ENCODE measurements at regions not wholly inside any gene's neighbourhood (a gene's known extent, or its start where the extent isn't known, plus 50 kb on each side); places are given as distances from the start of the nearest gene placed in this dataset.
A peak's percentile ranks its signal among the peaks of the same experiment; 100 is the strongest.

GRCh38 chr2:78281164-78281563 is 744.3 kb upstream of the REG3G start:
- no peak for DNase-seq (ENCODE audit: low spot score)

DNA sequence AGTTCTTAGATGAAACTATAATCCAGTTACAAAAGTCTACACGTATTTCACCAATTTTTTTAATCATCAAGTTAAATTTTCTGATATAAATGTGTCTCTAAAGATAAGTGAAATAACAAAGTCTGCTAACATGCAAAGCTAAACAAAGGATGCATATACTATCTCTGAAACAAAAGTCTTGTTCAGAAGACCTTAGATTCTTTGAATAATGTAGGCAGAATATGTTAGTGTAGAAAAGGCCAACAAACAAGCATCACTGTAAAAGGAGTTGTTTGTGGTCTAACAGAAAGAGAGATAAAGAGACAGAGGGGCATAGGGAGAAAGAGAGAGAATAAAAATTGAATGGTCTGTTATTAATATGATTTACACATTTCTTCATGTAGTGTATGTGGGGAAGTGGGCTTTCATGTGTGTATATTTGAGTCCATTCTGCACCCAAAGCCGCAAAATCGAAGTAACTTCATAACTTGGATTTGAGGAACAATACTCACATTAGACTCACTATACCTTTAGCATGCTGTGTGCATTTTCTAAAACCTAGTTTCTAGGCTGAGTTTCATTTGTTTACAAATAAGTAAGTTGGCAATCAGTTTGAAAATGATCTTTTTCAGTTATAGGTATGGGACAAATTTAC is 734.8 kb upstream of the REG3G start:
- no peak for DNase-seq (ENCODE audit: low spot score)

DNA sequence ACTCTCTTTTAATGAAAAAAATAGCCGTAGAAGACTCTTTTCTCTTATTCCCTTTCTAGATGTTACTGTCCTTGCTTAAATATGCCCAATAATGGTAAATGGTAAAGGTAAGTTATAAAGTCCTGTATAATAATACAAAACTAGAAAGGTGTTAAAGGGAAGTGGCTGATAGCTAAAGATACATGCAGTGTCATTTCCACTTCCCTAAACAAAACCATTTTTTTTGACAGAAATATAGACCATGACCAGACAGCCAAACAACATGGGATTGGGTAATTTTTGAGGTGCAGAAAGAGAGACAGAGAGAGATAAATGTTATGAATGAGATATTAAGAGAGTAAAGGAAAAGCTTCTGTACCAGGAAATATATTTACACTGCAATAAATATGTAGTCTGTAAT is 731.7 kb upstream of the REG3G start:
- no peak for DNase-seq (ENCODE audit: low spot score)

DNA sequence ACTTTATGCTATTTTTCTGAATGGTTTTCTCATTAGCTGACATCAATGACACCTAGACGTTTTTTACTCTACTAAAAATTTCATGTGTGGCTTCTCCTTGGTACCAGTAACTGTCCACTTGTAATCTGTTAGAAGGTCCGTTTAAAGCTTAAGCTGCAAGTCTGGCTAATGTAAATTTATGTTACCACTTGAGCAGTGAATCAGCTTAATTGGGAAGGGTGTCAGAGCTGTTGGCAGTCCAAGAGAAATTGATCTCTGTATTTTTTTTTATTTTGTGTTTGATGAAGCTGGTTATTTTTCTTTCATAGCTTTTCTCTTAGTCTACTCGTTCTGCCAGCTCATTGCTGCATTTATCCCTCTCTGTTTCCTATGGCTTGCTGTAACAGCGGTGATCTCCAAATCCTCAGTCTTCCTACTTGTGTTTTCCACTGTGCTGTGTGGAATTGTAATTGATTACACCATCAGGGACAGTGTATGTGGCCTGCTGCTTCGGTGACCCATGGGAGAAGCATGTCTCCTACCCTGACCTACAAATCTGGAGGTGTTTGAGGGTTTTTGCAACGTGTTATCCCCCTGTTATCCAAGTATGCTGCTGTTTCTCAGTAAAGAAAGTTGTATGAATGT is 724.2 kb upstream of the REG3G start:
- no peak for DNase-seq (ENCODE audit: low spot score)

GRCh38 chr2:78304678-78305077 is 720.8 kb upstream of the REG3G start:
- DNase-seq (ENCODE audit: low spot score), result no peak

DNA sequence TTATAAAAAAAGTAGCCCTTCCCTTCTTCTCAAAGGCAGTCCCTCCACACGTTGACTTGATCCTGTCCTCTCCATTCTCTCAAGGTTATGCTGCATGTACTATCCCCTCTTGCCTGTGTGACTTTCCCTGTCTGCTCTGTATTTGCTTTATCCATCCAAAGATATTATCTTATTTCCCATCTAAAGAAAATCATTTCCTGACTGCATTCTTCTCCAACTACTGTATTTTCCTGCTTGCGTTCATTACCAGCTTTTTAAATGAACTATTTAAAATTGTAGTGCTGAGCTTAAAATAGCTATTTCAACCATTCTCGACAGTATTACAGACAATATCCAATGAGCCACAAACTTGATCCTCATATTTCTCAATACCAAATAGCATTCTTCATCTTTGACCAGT is 716.0 kb upstream of the REG3G start:
- no peak for DNase-seq (ENCODE audit: low spot score)

- no peak for DNase-seq (ENCODE audit: low spot score)
Measured at GRCh38 chr2:78315368-78315767, 710.1 kb upstream of the REG3G start.

GRCh38 chr2:78318275-78318674 is 707.2 kb upstream of the REG3G start:
- DNase-seq (ENCODE audit: low spot score), result no peak

DNA sequence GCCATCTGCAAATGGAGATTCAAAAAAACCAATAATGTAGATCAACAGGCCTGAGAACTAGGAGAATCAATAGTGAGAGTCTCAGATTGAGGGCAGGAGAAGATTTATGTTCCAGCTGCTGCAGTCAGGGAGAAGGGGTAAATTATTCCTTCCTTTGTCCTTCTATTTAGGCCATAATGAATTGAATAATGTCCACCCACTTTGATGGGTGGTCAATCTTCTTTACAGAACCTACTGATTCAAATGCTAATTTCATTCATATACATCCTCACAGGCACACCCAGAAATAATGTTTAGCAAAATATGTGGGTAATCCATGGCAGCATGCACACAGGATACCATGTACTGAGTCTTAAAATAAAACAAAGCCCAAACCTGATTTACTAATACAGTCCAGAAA is 695.3 kb upstream of the REG3G start:
- no peak for DNase-seq (ENCODE audit: low spot score)

DNA sequence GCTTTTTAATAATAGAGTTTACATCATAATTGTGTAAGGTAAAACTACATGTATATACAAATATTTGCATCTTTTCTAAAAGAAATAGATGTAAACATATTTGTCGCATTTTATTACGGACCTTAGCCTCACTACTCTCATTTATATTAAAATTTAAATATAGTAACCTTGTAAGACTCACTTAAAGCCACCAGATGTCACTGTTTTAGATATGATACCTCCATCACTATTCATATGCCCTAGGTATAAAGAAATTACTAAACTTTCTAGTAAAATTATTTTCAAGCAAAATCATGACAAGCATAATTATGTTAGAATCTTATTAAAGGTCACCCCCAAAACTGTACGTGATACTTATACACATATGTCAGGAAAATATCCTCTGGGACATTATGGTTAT is 674.3 kb upstream of the REG3G start:
- peak; percentile 7 for DNase-seq (ENCODE audit: low spot score)

GRCh38 chr2:78353168-78353567 is 672.3 kb upstream of the REG3G start:
- no peak for DNase-seq (ENCODE audit: low spot score)

- DNase-seq (ENCODE audit: low spot score), result no peak
Measured at GRCh38 chr2:78355967-78356366, 669.5 kb upstream of the REG3G start.

DNA sequence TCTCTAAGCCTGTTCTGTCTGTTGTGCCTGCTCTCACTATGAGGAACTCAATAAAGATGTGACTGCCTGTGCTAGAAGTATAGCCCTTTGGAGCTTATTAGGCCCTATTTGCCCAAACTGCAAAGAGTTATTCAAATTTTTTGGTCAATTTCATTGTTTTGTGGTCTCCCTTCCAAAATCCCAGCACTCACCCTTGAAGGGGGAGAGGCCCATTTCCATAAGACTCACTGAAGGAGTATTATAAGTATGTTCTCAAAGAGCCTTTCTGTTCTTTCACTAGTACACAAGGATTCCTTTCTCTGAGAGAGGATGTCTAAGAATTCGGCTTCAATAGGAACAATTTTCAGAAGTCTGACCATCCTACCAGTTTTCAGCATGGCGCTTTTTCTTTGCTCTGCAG is 641.9 kb upstream of the REG3G start:
- DNase-seq (ENCODE audit: low spot score), result no peak

DNA sequence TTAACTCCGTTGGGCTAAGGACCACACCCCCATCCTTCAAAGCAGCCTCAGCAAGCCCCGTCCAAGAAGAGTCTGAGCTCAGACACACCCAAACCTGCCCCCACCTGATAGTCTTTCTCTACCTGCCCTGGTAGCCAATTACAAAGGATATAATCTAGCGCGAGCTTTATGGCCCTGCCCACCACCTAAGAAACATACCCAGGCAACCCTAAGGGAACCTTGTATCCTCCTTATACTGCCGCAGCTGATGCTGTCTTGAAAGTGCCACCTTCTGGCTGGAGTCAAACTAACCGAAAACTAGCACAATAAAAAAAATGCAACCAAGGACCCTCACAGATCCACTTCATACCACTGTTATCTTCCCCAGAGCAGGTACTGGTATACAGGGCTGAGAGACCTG is 628.3 kb upstream of the REG3G start:
- no peak for DNase-seq (ENCODE audit: low spot score)

GRCh38 chr2:78407960-78408794 is 617.3 kb upstream of the REG3G start:
- DNase-seq (ENCODE audit: low spot score), result no peak

- no peak for DNase-seq (ENCODE audit: low spot score)
Measured at GRCh38 chr2:78408795-78409118, 616.7 kb upstream of the REG3G start.

GRCh38 chr2:78411303-78411702 is 614.2 kb upstream of the REG3G start:
- peak; percentile 24 for DNase-seq (ENCODE audit: low spot score)

- DNase-seq (ENCODE audit: low spot score), result no peak
Measured at GRCh38 chr2:78416625-78417300, 608.7 kb upstream of the REG3G start.

DNA sequence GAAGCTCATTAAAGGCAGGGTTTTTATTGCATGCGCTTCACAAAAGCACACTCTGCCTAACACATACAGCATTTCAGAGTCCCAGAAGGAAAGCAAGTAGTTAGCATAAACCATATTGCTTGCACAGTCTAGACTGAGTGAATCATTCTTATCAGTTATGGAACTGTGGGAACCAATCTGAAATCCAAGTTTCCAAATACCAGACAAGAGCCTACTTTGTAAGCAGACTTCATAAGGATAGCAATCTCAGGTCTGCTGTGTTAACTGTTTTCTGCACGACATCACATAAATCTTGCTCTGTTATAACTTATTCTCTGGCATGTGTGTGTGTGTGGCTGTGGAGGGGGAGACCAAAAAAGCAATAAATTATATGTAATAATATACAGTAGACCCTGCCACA is 608.1 kb upstream of the REG3G start:
- peak; percentile 90 for DNase-seq (ENCODE audit: low spot score)

GRCh38 chr2:78418021-78418420 is 607.5 kb upstream of the REG3G start:
- DNase-seq (ENCODE audit: low spot score), result peak; percentile 62

GRCh38 chr2:78420132-78420531 is 605.4 kb upstream of the REG3G start:
- no peak for DNase-seq (ENCODE audit: low spot score)

DNA sequence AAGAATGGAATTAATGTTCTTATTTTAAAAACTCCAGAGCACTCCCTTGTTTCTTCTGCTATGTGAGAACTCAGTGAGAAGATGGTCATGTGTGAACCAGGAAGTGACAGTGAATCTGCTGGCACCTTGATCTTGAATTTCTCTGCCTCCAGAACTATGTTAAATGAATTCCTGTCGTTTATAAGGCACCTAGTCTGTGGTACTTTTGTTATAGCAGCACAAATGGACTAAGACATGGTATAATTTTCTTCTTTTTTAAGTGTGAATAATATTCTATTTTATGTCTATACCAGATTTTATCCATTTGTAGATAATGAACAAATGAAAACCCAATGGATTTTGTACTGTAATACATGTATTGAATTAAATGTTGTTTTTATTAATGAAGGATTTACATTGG is 601.9 kb upstream of the REG3G start:
- no peak for DNase-seq (ENCODE audit: low spot score)

DNA sequence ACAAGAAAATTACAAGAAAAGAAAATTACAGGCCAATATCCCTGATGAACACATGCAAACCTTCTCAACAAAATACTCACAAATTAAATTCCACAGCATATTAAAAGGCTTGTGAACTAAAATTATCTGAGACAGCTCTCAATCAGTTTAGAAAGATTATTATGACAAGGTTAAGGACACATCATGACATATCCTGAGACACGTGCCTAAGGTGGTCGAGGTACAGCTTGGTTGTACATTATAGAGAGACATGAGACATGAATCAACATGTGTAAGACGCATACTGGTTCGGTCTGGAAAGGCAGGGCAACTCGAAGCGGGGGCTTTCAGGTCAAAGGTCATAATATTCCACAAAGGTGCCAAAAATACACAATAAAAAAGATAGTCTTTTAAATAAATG is 598.3 kb upstream of the REG3G start:
- no peak for DNase-seq (ENCODE audit: low spot score)
